NCI-H1105 (cell line): ENCODE measurements at regions not wholly inside any gene's neighbourhood (a gene's known extent, or its start where the extent isn't known, plus 50 kb on each side); places are given as distances from the start of the nearest gene placed in this dataset.
"Not testable (repeated sequence)": the region's sequence is repeated elsewhere in the genome, so short reads cannot be mapped to it uniquely, and the experiment has no call there.

Source experiments
- DNase-seq: peaks from one replicate; lab custom pipeline; 2025; lab: John Stamatoyannopoulos, UW

GRCh38 chr2:118388771-118389170 lies 300.5 kb downstream of the INSIG2 start:
- DNase-seq = no peak

GRCh38 chr2:118387509-118387908 lies 299.2 kb downstream of the INSIG2 start:
- DNase-seq = no peak

GRCh38 chr2:118386641-118387302 lies 298.5 kb downstream of the INSIG2 start:
- no peak for DNase-seq

- no peak for DNase-seq
These were observed 292.8 kb downstream of the INSIG2 start for GRCh38 chr2:118380915-118381653.

GRCh38 chr2:118375907-118376485 lies 287.7 kb downstream of the INSIG2 start:
- no peak for DNase-seq

GRCh38 chr2:118374974-118375755 lies 286.9 kb downstream of the INSIG2 start:
- DNase-seq = no peak

GRCh38 chr2:118372886-118373830 lies 284.9 kb downstream of the INSIG2 start:
- no peak for DNase-seq

GRCh38 chr2:118371515-118371914 lies 283.2 kb downstream of the INSIG2 start:
- peak; percentile 20 for DNase-seq

GRCh38 chr2:118369521-118369920 lies 281.2 kb downstream of the INSIG2 start:
- not testable (repeated sequence) for DNase-seq

GRCh38 chr2:118363604-118364003 lies 275.3 kb downstream of the INSIG2 start:
- DNase-seq = no peak

GRCh38 chr2:118356051-118356450 lies 267.8 kb downstream of the INSIG2 start:
- DNase-seq = no peak

- DNase-seq = no peak
These were observed 263.5 kb downstream of the INSIG2 start for GRCh38 chr2:118351796-118352195.

GRCh38 chr2:118350621-118351020 lies 262.4 kb downstream of the INSIG2 start:
- no peak for DNase-seq

GRCh38 chr2:118349365-118349764 lies 261.1 kb downstream of the INSIG2 start:
- DNase-seq = no peak

GRCh38 chr2:118348380-118349034 lies 260.2 kb downstream of the INSIG2 start:
- peak; percentile 46 for DNase-seq

- no peak for DNase-seq
These were observed 257.2 kb downstream of the INSIG2 start for GRCh38 chr2:118345465-118345864.

- no peak for DNase-seq
These were observed 251.8 kb downstream of the INSIG2 start for GRCh38 chr2:118340103-118340502.

- DNase-seq = no peak
These were observed 251.1 kb downstream of the INSIG2 start for GRCh38 chr2:118339386-118339785.

GRCh38 chr2:118333664-118334063 lies 245.4 kb downstream of the INSIG2 start:
- no peak for DNase-seq

- DNase-seq = no peak
These were observed 237.2 kb downstream of the INSIG2 start for GRCh38 chr2:118325321-118325955.
